H1 (cell line): ENCODE measurements at regions not wholly inside any gene's neighbourhood (a gene's known extent, or its start where the extent isn't known, plus 50 kb on each side); places are given as distances from the start of the nearest gene placed in this dataset.

Experiments
- CTCF ChIA-PET: fragments of 300-600 bp; sonication (Branson Sonifier 250); formaldehyde crosslinking; loops from one replicate; lab custom pipeline; 2021; ENCODE audit not compliant: partially characterized antibody; lab: Charles Lee
- POLR2A ChIA-PET: fragments of 300-600 bp; sonication (Branson Sonifier 250); formaldehyde crosslinking; loops from one replicate; lab custom pipeline; 2021; ENCODE audit warnings: inconsistent platforms; ENCODE audit not compliant: partially characterized antibody; lab: Charles Lee
- DNase-seq, 2 experiments: peaks; one replicate each; pipeline versions ENCODE4 v3.0.0 to v3.0.0-alpha.2; 2010 to 2022; ENCODE audit warnings: low spot score in 2 of 2, low read depth in 1 of 2, mixed read lengths in 1 of 2
- FAIRE-seq: peaks from 2 replicates; lab custom pipeline; 2011; peaks lifted over from hg19 to GRCh38; lab: Jason Lieb, UNC
- H2AFZ ChIP-seq: 2 replicates; pipeline ENCODE4 v1.8.1; 2012; ENCODE audit warnings: low read length, inconsistent platforms
- H2AK5ac ChIP-seq: 2 replicates; pipeline ENCODE4 v1.6.1; 2013; ENCODE audit warnings: low read depth, low read length
- H2BK120ac ChIP-seq: replicated peaks from 2 replicates; pipeline ENCODE3; 2013; ENCODE audit warnings: low read depth, low read length, inconsistent platforms
- H2BK12ac ChIP-seq: 2 replicates; pipeline ENCODE4 v1.6.1; 2013; ENCODE audit warnings: low read depth, low read length
- H2BK15ac ChIP-seq: 2 replicates; pipeline ENCODE4 v1.6.1; 2013; ENCODE audit warnings: low read length
- H2BK20ac ChIP-seq: 2 replicates; pipeline ENCODE4 v1.6.1; 2013; ENCODE audit warnings: low read length
- H2BK5ac ChIP-seq: 2 replicates; pipeline ENCODE4 v1.6.1; 2013; ENCODE audit warnings: low read depth, low read length
- H3K14ac ChIP-seq: 2 replicates; pipeline ENCODE4 v1.6.1; 2013; ENCODE audit warnings: inconsistent platforms; ENCODE audit not compliant: insufficient read length
- H3K18ac ChIP-seq: 2 replicates; pipeline ENCODE4 v1.6.1; 2013; ENCODE audit warnings: low read length; ENCODE audit errors: extremely low read depth
- H3K23ac ChIP-seq: 2 replicates; pipeline ENCODE4 v1.6.1; 2013; ENCODE audit warnings: inconsistent platforms; ENCODE audit not compliant: insufficient read length
- H3K23me2 ChIP-seq: 2 replicates; pipeline ENCODE4 v1.6.1; 2013; ENCODE audit warnings: low read depth, low read length
- H3K27ac ChIP-seq: 2 replicates; pipeline ENCODE4 v1.6.1; 2011; ENCODE audit warnings: low read depth, low read length, inconsistent platforms
- H3K27me3 ChIP-seq, 4 experiments: replicated peaks in 1 of 4; 1 replicate in 1 of 4; 2 replicates in 3 of 4; pipeline versions ENCODE4 v1.6.1 to v1.8.1; 2011 to 2013; ENCODE audit warnings: low read length in 3 of 4, mild to moderate bottlenecking in 3 of 4, inconsistent platforms in 2 of 4, mixed read lengths in 2 of 4, moderate library complexity in 1 of 4; ENCODE audit not compliant: control insufficient read depth in 3 of 4, insufficient read depth in 3 of 4; ENCODE audit errors: extremely low read depth in 1 of 4
- H3K36me3 ChIP-seq, 4 experiments: 2 replicates each; pipeline versions ENCODE4 v1.6.1 to v1.8.1; 2011 to 2013; ENCODE audit warnings: mild to moderate bottlenecking in 4 of 4, low read length in 3 of 4, moderate library complexity in 2 of 4, control low read depth in 1 of 4, inconsistent platforms in 1 of 4; ENCODE audit not compliant: insufficient read depth in 4 of 4, control insufficient read depth in 2 of 4
- H3K4ac ChIP-seq: replicated peaks from 2 replicates; pipeline ENCODE3; 2013; ENCODE audit warnings: low read length, low read depth, mixed read lengths, inconsistent platforms; ENCODE audit not compliant: insufficient read length
- H3K4me1 ChIP-seq, 4 experiments: replicated peaks in 1 of 4; 1 replicate in 1 of 4; 2 replicates in 3 of 4; pipeline versions ENCODE4 v1.6.1 to v1.8.1; 2011 to 2013; ENCODE audit warnings: low read length in 3 of 4, inconsistent platforms in 2 of 4, mixed read lengths in 1 of 4; ENCODE audit not compliant: insufficient read depth in 4 of 4, control insufficient read depth in 3 of 4
- H3K4me2 ChIP-seq, 2 experiments: 2 replicates each; pipeline versions ENCODE4 v1.6.1 to v1.8.1; 2011 to 2013; ENCODE audit warnings: low read depth in 2 of 2, low read length in 2 of 2, control low read depth in 1 of 2, inconsistent platforms in 1 of 2, mild to moderate bottlenecking in 1 of 2; ENCODE audit not compliant: insufficient read depth in 1 of 2
- H3K4me3 ChIP-seq, 4 experiments: fragments of 200-600, 300-600 bp in 1 of 4; sonication (generic), shearing (Covaris generic), sonication (Bioruptor Twin) in 1 of 4; 2 replicates each; pipeline versions ENCODE4 v1.5.1 to v1.8.1; 2011 to 2016; ENCODE audit warnings: low read length in 4 of 4, low read depth in 3 of 4, control low read depth in 2 of 4, inconsistent platforms in 2 of 4, mild to moderate bottlenecking in 2 of 4, mixed read lengths in 1 of 4, moderate library complexity in 1 of 4; ENCODE audit not compliant: insufficient read depth in 2 of 4; ENCODE audit errors: extremely low read depth in 1 of 4
- H3K56ac ChIP-seq: replicated peaks from 2 replicates; pipeline ENCODE3; 2013; ENCODE audit warnings: low read depth, mild to moderate bottlenecking, mixed read lengths, low read length, inconsistent platforms; ENCODE audit not compliant: insufficient read length
- H3K79me1 ChIP-seq: 2 replicates; pipeline ENCODE4 v1.6.1; 2013; ENCODE audit warnings: low read depth, low read length, control low read depth
- H3K79me2 ChIP-seq, 2 experiments: 2 replicates each; pipeline versions ENCODE4 v1.6.1 to v1.8.1; 2012 to 2013; ENCODE audit warnings: low read length in 2 of 2, mild to moderate bottlenecking in 2 of 2, inconsistent platforms in 1 of 2; ENCODE audit not compliant: insufficient read depth in 2 of 2, control insufficient read depth in 1 of 2
- H3K9ac ChIP-seq, 4 experiments: replicated peaks in 1 of 4; 1 replicate in 1 of 4; 2 replicates in 3 of 4; pipeline versions ENCODE4 v1.6.1 to v1.8.1; 2011 to 2013; ENCODE audit warnings: low read depth in 3 of 4, low read length in 3 of 4, control low read depth in 2 of 4, mild to moderate bottlenecking in 2 of 4, moderate library complexity in 2 of 4, inconsistent platforms in 1 of 4; ENCODE audit errors: extremely low read depth in 1 of 4
- H3K9me3 ChIP-seq, 2 experiments: 2 replicates each; pipeline versions ENCODE4 v1.6.1 to v1.8.1; 2012 to 2013; ENCODE audit warnings: mild to moderate bottlenecking in 2 of 2, moderate library complexity in 2 of 2, control low read depth in 1 of 2, inconsistent platforms in 1 of 2, low read depth in 1 of 2, low read length in 1 of 2, mixed read lengths in 1 of 2; ENCODE audit not compliant: insufficient read depth in 2 of 2
- H4K20me1 ChIP-seq, 2 experiments: replicated peaks in 1 of 2; 2 replicates each; pipeline versions ENCODE3 to v1.8.1; 2011 to 2013; ENCODE audit warnings: inconsistent platforms in 2 of 2, low read length in 2 of 2, mild to moderate bottlenecking in 1 of 2; ENCODE audit not compliant: insufficient read depth in 2 of 2, control insufficient read depth in 1 of 2
- H4K5ac ChIP-seq: 2 replicates; pipeline ENCODE4 v1.6.1; 2013; ENCODE audit warnings: low read length, low read depth, mixed read lengths, inconsistent platforms; ENCODE audit not compliant: insufficient read length
- H4K8ac ChIP-seq: 2 replicates; pipeline ENCODE4 v1.8.0; 2013; ENCODE audit warnings: mild to moderate bottlenecking, moderate library complexity, low read length, inconsistent platforms; ENCODE audit not compliant: insufficient read depth; ENCODE audit errors: extremely low read depth
- H4K91ac ChIP-seq: replicated peaks from 2 replicates; pipeline ENCODE3; 2013; ENCODE audit warnings: low read length, mixed read lengths, inconsistent platforms; ENCODE audit not compliant: insufficient read length
- ASH2L ChIP-seq: fragments of 200-600, 300-600 bp; sonication (generic); IDR thresholded peaks from one replicate; pipeline ENCODE4 v1.7.1; 2017; ENCODE audit warnings: low read length
- BACH1 ChIP-seq: IDR thresholded peaks from 2 replicates; pipeline ENCODE4 v1.6.1; 2012; ENCODE audit warnings: low read length, improper control_type of control experiment
- CTBP2 ChIP-seq: IDR thresholded peaks from 2 replicates; pipeline ENCODE4 v1.7.0; 2011; ENCODE audit warnings: borderline replicate concordance, mild to moderate bottlenecking, moderate library complexity, mixed read lengths, low read length; ENCODE audit not compliant: insufficient read depth, insufficient read length
- GABPA ChIP-seq: IDR thresholded peaks from 2 replicates; pipeline ENCODE4 v1.6.1; 2011; ENCODE audit warnings: mild to moderate bottlenecking, low read length, moderate library complexity, borderline replicate concordance; ENCODE audit not compliant: insufficient read depth
- KDM4A ChIP-seq: IDR thresholded peaks from one replicate; pipeline ENCODE4 v1.7.1; 2012; ENCODE audit warnings: low read depth, mild to moderate bottlenecking, moderate library complexity, low read length, inconsistent platforms; ENCODE audit not compliant: severe bottlenecking
- KDM5A ChIP-seq: fragments of 200-600 bp; IDR thresholded peaks from 2 replicates; pipeline ENCODE4 v1.7.1; 2012; ENCODE audit warnings: mild to moderate bottlenecking, low read length, inconsistent platforms, mixed read lengths
- NRF1 ChIP-seq: IDR thresholded peaks from 2 replicates; pipeline ENCODE4 v1.6.1; 2011; ENCODE audit warnings: mild to moderate bottlenecking, low read depth, low read length, improper control_type of control experiment
- POLR2A ChIP-seq, 2 experiments: IDR thresholded peaks; 1 replicate in 1 of 2; 2 replicates in 1 of 2; pipeline ENCODE4 v1.6.1; 2011; ENCODE audit warnings: low read depth in 2 of 2, low read length in 2 of 2, mild to moderate bottlenecking in 2 of 2; ENCODE audit errors: control extremely low read depth in 1 of 2
- TAF1 ChIP-seq: IDR thresholded peaks from 2 replicates; pipeline ENCODE4 v1.6.1; 2011; ENCODE audit warnings: mild to moderate bottlenecking, low read depth, low read length
- TBP ChIP-seq: IDR thresholded peaks from 2 replicates; pipeline ENCODE4 v1.6.1; 2011; ENCODE audit warnings: low read depth, low read length, improper control_type of control experiment
- WGBS, 2 experiments: shearing (Covaris generic) in 1 of 2; methylation state at CpG; one replicate each; pipeline versions ENCODE4 v1.1.6 to v1.1.7; 2013 to 2015; ENCODE audit warnings: low lambda C conversion rate in 2 of 2, mixed read lengths in 2 of 2, inconsistent platforms in 1 of 2, low coverage in 1 of 2, missing lambda C conversion rate in 1 of 2; ENCODE audit not compliant: insufficient replicate concordance in 2 of 2, insufficient coverage in 1 of 2, insufficient read length in 1 of 2; ENCODE audit errors: extremely low coverage in 1 of 2, missing lambda C conversion rate in 1 of 2; 5-methylcytosine and 5-hydroxymethylcytosine counted together

GRCh38 chr14:42893183-42893582, 1286.5 kb downstream of the LRFN5 start:
- H3K4ac ChIP-seq, result no peak overlapping the region
- no peaks in the 10 kb centered on the region for H4K20me1 ChIP-seq
- no peak overlapping the region for H2AK5ac ChIP-seq
- H4K91ac ChIP-seq, result no peak overlapping the region
- H4K5ac ChIP-seq, result no peak overlapping the region
- no peak overlapping the region for H2BK15ac ChIP-seq
- no peak overlapping the region for H2BK12ac ChIP-seq
- H3K9me3 ChIP-seq, result no peaks in the 10 kb centered on the region
- no peak overlapping the region for H2BK5ac ChIP-seq
- no peak overlapping the region for H3K56ac ChIP-seq
- H3K23ac ChIP-seq, result no peak overlapping the region
- FAIRE-seq (no peak), DNase-seq (no peak)
- H3K79me2 ChIP-seq, result no peaks in the 10 kb centered on the region
- H3K14ac ChIP-seq, result no peak overlapping the region
- WGBS, 2 experiments, result 0% methylated on average over 1 of the region's 1 CpG; no CpG with 5 or more reads in 1 of the 2 experiments
- no peak overlapping the region for H3K27ac ChIP-seq
- no peak overlapping the region for H2AFZ ChIP-seq
- no peaks in the 10 kb centered on the region for H3K23me2 ChIP-seq
- H3K4me3 ChIP-seq, result no peak overlapping the region
- H3K4me2 ChIP-seq, result no peak overlapping the region
- POLR2A ChIA-PET, result no interaction called here
- H3K18ac ChIP-seq, result no peak overlapping the region
- no peak overlapping the region for H3K9ac ChIP-seq
- CTCF ChIA-PET, result no interaction called here
- no peaks in the 10 kb centered on the region for H3K27me3 ChIP-seq
- no peaks in the 10 kb centered on the region for H3K36me3 ChIP-seq
- no peaks in the 10 kb centered on the region for H3K4me1 ChIP-seq
- no peak overlapping the region for H2BK20ac ChIP-seq
- no peaks in the 10 kb centered on the region for H3K79me1 ChIP-seq
- no peak overlapping the region for H4K8ac ChIP-seq
- H2BK120ac ChIP-seq, result no peak overlapping the region
- no peak for TF ChIP-seq TBP
- no peak for TF ChIP-seq POLR2A (IDR thresholded peaks at IDR 0.05; ENCODE audit: control extremely low read depth in 1 of 2, low read depth in 2 of 2, low read length in 2 of 2)
- no peak for TF ChIP-seq GABPA
- TF ChIP-seq NRF1, result no peak
- TF ChIP-seq BACH1, result no peak
- TF ChIP-seq TAF1, result no peak
- no peak for TF ChIP-seq ASH2L
- TF ChIP-seq KDM5A, result no peak
- no peak for TF ChIP-seq CTBP2
- no peak for TF ChIP-seq KDM4A
